ENCODE measurements at regions not wholly inside any gene's neighbourhood (a gene's known extent, or its start where the extent isn't known, plus 50 kb on each side); places are given as distances from the start of the nearest gene placed in this dataset.

DNA sequence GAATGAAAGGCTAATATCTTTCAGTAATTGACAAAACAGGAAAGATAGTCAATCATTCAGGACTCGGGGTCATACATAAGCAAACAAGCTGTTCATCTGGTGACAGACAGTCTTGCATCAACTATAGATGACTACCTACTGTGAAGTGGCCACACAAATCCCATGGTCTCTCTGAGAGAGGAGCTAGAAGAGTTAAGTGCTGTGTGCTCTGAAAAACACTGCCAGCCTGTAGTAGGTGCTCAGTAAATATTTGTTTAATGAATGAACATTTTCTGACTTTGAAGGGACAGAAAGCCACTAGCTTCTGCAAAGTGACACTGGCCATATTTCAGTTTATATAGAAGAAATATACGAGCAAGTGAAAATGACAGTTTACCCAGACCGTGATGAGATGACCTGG, 184.0 kb upstream of the CHAC2 start:
- TF ChIP-seq FOXP2 (optimal IDR thresholded peaks at IDR 0.05; ENCODE audit: borderline replicate concordance, extremely low read depth, extremely low read length, insufficient read depth): no peak
- no peak for TF ChIP-seq POLR2AphosphoS5 (IDR thresholded peaks at IDR 0.05; ENCODE audit: low read depth, low read length)
- no peak for TF ChIP-seq SIN3A (IDR thresholded peaks at IDR 0.05; ENCODE audit: borderline replicate concordance, insufficient read depth, low read length)
- TF ChIP-seq TAF1 (IDR thresholded peaks at IDR 0.05; ENCODE audit: borderline replicate concordance, insufficient read depth, low read length): no peak
- no peak for TF ChIP-seq REST (IDR thresholded peaks at IDR 0.05; ENCODE audit: insufficient read depth in 1 of 2, low read depth in 2 of 2, low read length in 2 of 2)

- TF ChIP-seq POLR2AphosphoS5 (IDR thresholded peaks at IDR 0.05; ENCODE audit: low read depth, low read length) (no peak), SIN3A (IDR thresholded peaks at IDR 0.05; ENCODE audit: borderline replicate concordance, insufficient read depth, low read length) (no peak), TAF1 (IDR thresholded peaks at IDR 0.05; ENCODE audit: borderline replicate concordance, insufficient read depth, low read length) (no peak), FOXP2 (optimal IDR thresholded peaks at IDR 0.05; ENCODE audit: borderline replicate concordance, extremely low read depth, extremely low read length, insufficient read depth) (no peak), REST (IDR thresholded peaks at IDR 0.05; ENCODE audit: insufficient read depth in 1 of 2, low read depth in 2 of 2, low read length in 2 of 2) (no peak)
These were observed 185.0 kb upstream of the CHAC2 start for GRCh38 chr2:53582556-53582955.

DNA sequence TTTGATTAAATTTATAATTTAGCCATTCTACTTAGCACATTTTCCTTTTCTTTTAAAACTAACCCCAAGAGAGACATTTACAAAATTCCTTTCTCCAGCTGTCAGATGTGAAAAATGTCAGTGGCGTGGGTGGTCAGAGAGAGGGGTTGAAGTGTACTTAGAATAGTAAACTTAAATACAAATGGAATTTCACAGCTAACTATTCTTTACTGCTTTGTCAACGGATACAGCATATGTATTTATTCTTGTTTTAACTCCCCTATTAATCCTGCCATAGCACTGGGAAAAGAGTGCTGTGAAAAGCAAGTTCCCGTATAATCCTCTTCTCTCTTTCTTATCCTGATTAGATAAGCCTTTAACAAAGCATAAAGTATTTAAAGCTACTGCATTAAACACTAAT, 191.4 kb upstream of the CHAC2 start:
- TF ChIP-seq REST (IDR thresholded peaks at IDR 0.05; ENCODE audit: insufficient read depth in 1 of 2, low read depth in 2 of 2, low read length in 2 of 2) (no peak), SIN3A (IDR thresholded peaks at IDR 0.05; ENCODE audit: borderline replicate concordance, insufficient read depth, low read length) (no peak), TAF1 (IDR thresholded peaks at IDR 0.05; ENCODE audit: borderline replicate concordance, insufficient read depth, low read length) (no peak), FOXP2 (optimal IDR thresholded peaks at IDR 0.05; ENCODE audit: borderline replicate concordance, extremely low read depth, extremely low read length, insufficient read depth) (no peak), POLR2AphosphoS5 (IDR thresholded peaks at IDR 0.05; ENCODE audit: low read depth, low read length) (no peak)

GRCh38 chr2:53575721-53576124, 191.9 kb upstream of the CHAC2 start:
- TF ChIP-seq TAF1 (IDR thresholded peaks at IDR 0.05; ENCODE audit: borderline replicate concordance, insufficient read depth, low read length): no peak
- TF ChIP-seq POLR2AphosphoS5 (IDR thresholded peaks at IDR 0.05; ENCODE audit: low read depth, low read length): no peak
- no peak for TF ChIP-seq FOXP2 (optimal IDR thresholded peaks at IDR 0.05; ENCODE audit: borderline replicate concordance, extremely low read depth, extremely low read length, insufficient read depth)
- no peak for TF ChIP-seq SIN3A (IDR thresholded peaks at IDR 0.05; ENCODE audit: borderline replicate concordance, insufficient read depth, low read length)
- TF ChIP-seq REST (IDR thresholded peaks at IDR 0.05; ENCODE audit: insufficient read depth in 1 of 2, low read depth in 2 of 2, low read length in 2 of 2): no peak

GRCh38 chr2:53572696-53573095, 194.9 kb upstream of the CHAC2 start:
- no peak for TF ChIP-seq TAF1 (IDR thresholded peaks at IDR 0.05; ENCODE audit: borderline replicate concordance, insufficient read depth, low read length)
- TF ChIP-seq FOXP2 (optimal IDR thresholded peaks at IDR 0.05; ENCODE audit: borderline replicate concordance, extremely low read depth, extremely low read length, insufficient read depth): no peak
- no peak for TF ChIP-seq POLR2AphosphoS5 (IDR thresholded peaks at IDR 0.05; ENCODE audit: low read depth, low read length)
- TF ChIP-seq SIN3A (IDR thresholded peaks at IDR 0.05; ENCODE audit: borderline replicate concordance, insufficient read depth, low read length): no peak
- TF ChIP-seq REST (IDR thresholded peaks at IDR 0.05; ENCODE audit: insufficient read depth in 1 of 2, low read depth in 2 of 2, low read length in 2 of 2): no peak

Data from PFSK-1 (cell line).